T-helper 1 cell treated with Interleukin-12 subunit alpha and Interleukin-12 subunit beta and Interleukin-4 antibody, amounts not matched to agents 30 μg/mL and 1 μg/mL, for 36 hours (primary cell): ENCODE measurements at regions not wholly inside any gene's neighbourhood (a gene's known extent, or its start where the extent isn't known, plus 50 kb on each side); places are given as distances from the start of the nearest gene placed in this dataset.

ENCODE experiments used
- H3K27ac Mint-ChIP-seq: one replicate; pipeline ENCODE4 v1.8.0; 2021; ENCODE audit warnings: mild to moderate bottlenecking, mixed read lengths
- H3K27me3 Mint-ChIP-seq: one replicate; pipeline ENCODE4 v1.8.0; 2021; ENCODE audit warnings: low read depth, mixed read lengths
- H3K36me3 Mint-ChIP-seq: one replicate; pipeline ENCODE4 v1.8.0; 2021; ENCODE audit warnings: low read depth, mixed read lengths
- H3K4me1 Mint-ChIP-seq: one replicate; pipeline ENCODE4 v1.8.0; 2021; ENCODE audit warnings: low read depth, mixed read lengths
- H3K4me3 Mint-ChIP-seq: one replicate; pipeline ENCODE4 v1.8.0; 2021; ENCODE audit warnings: mild to moderate bottlenecking, moderate library complexity, mixed read lengths
- H3K9me3 Mint-ChIP-seq: one replicate; pipeline ENCODE4 v1.8.0; 2021; ENCODE audit warnings: mixed read lengths

- H3K27ac Mint-ChIP-seq, result peak overlapping the region; percentile 78
- peaks cover 10% of the 10 kb centered on the region for H3K9me3 Mint-ChIP-seq
- H3K4me3 Mint-ChIP-seq, result peak overlapping the region; percentile 71
- H3K27me3 Mint-ChIP-seq, result no peaks in the 10 kb centered on the region
- peaks cover 22% of the 10 kb centered on the region for H3K36me3 Mint-ChIP-seq
- peaks cover 68% of the 10 kb centered on the region for H3K4me1 Mint-ChIP-seq
Measured at GRCh38 chr11:128305588-128305987, 281.8 kb downstream of the ETS1 start.

- Mint-ChIP-seq H3K27me3 (no peaks in the 10 kb centered on the region), H3K4me3 (peak overlapping the region; percentile 71), H3K27ac (peak overlapping the region; percentile 78), H3K36me3 (peaks cover 19% of the 10 kb centered on the region), H3K9me3 (peaks cover 10% of the 10 kb centered on the region), H3K4me1 (peaks cover 64% of the 10 kb centered on the region)
Measured at GRCh38 chr11:128304666-128305485, 282.5 kb downstream of the ETS1 start.

GRCh38 chr11:128304116-128304515 lies 283.2 kb downstream of the ETS1 start:
- Mint-ChIP-seq H3K27ac (peak overlapping the region; percentile 78), H3K27me3 (no peaks in the 10 kb centered on the region), H3K4me1 (peaks cover 64% of the 10 kb centered on the region), H3K9me3 (peaks cover 10% of the 10 kb centered on the region), H3K36me3 (peaks cover 22% of the 10 kb centered on the region), H3K4me3 (peak overlapping the region; percentile 71)

GRCh38 chr11:128303383-128303782 lies 284.0 kb downstream of the ETS1 start:
- H3K4me3 Mint-ChIP-seq, result peak overlapping the region; percentile 49
- H3K27ac Mint-ChIP-seq, result peak overlapping the region; percentile 78
- peaks cover 66% of the 10 kb centered on the region for H3K4me1 Mint-ChIP-seq

GRCh38 chr11:128302425-128303186 lies 284.8 kb downstream of the ETS1 start:
- peaks cover 69% of the 10 kb centered on the region for H3K4me1 Mint-ChIP-seq
- H3K36me3 Mint-ChIP-seq, result peaks cover 17% of the 10 kb centered on the region

More at GRCh38 chr11:128303383-128303782, 284.0 kb downstream of the ETS1 start:
- peaks cover 18% of the 10 kb centered on the region for H3K36me3 Mint-ChIP-seq
- H3K27me3 Mint-ChIP-seq, result no peaks in the 10 kb centered on the region
- peaks cover 4% of the 10 kb centered on the region for H3K9me3 Mint-ChIP-seq

GRCh38 chr11:128301756-128302155 lies 285.6 kb downstream of the ETS1 start:
- Mint-ChIP-seq H3K4me1 (peaks cover 78% of the 10 kb centered on the region), H3K27ac (peak overlapping the region; percentile 78), H3K36me3 (peaks cover 18% of the 10 kb centered on the region), H3K27me3 (no peaks in the 10 kb centered on the region), H3K9me3 (peaks cover 3% of the 10 kb centered on the region), H3K4me3 (peak overlapping the region; percentile 88)

More at GRCh38 chr11:128302425-128303186, 284.8 kb downstream of the ETS1 start:
- Mint-ChIP-seq H3K27ac (peak overlapping the region; percentile 78), H3K4me3 (peak overlapping the region; percentile 88), H3K27me3 (no peaks in the 10 kb centered on the region), H3K9me3 (peaks cover 3% of the 10 kb centered on the region)

GRCh38 chr11:128300785-128301184 lies 286.6 kb downstream of the ETS1 start:
- Mint-ChIP-seq H3K4me3 (peak overlapping the region; percentile 41), H3K36me3 (peaks cover 13% of the 10 kb centered on the region), H3K9me3 (no peaks in the 10 kb centered on the region), H3K27me3 (no peaks in the 10 kb centered on the region), H3K27ac (peak overlapping the region; percentile 88), H3K4me1 (peaks cover 79% of the 10 kb centered on the region)

- Mint-ChIP-seq H3K9me3 (peaks cover 8% of the 10 kb centered on the region), H3K27ac (peak overlapping the region; percentile 88), H3K36me3 (peaks cover 21% of the 10 kb centered on the region), H3K27me3 (no peaks in the 10 kb centered on the region), H3K4me3 (peak overlapping the region; percentile 52), H3K4me1 (peaks cover 78% of the 10 kb centered on the region)
Measured at GRCh38 chr11:128299132-128299726, 288.1 kb downstream of the ETS1 start.

- H3K9me3 Mint-ChIP-seq, result peaks cover 8% of the 10 kb centered on the region
- peak overlapping the region; percentile 88 for H3K27ac Mint-ChIP-seq
- H3K4me1 Mint-ChIP-seq, result peaks cover 76% of the 10 kb centered on the region
- H3K36me3 Mint-ChIP-seq, result peaks cover 23% of the 10 kb centered on the region
- H3K4me3 Mint-ChIP-seq, result peak overlapping the region; percentile 52
- no peaks in the 10 kb centered on the region for H3K27me3 Mint-ChIP-seq
Measured at GRCh38 chr11:128298271-128298670, 289.1 kb downstream of the ETS1 start.

GRCh38 chr11:128297805-128298204 lies 289.6 kb downstream of the ETS1 start:
- Mint-ChIP-seq H3K36me3 (peaks cover 24% of the 10 kb centered on the region), H3K4me1 (peaks cover 76% of the 10 kb centered on the region), H3K27me3 (no peaks in the 10 kb centered on the region), H3K27ac (peak overlapping the region; percentile 88), H3K4me3 (peak overlapping the region; percentile 52), H3K9me3 (peaks cover 8% of the 10 kb centered on the region)

GRCh38 chr11:128297091-128297651 lies 290.2 kb downstream of the ETS1 start:
- H3K36me3 Mint-ChIP-seq, result peaks cover 25% of the 10 kb centered on the region
- H3K9me3 Mint-ChIP-seq, result peaks cover 8% of the 10 kb centered on the region
- H3K4me3 Mint-ChIP-seq, result peak overlapping the region; percentile 52
- H3K27me3 Mint-ChIP-seq, result no peaks in the 10 kb centered on the region
- H3K4me1 Mint-ChIP-seq, result peaks cover 81% of the 10 kb centered on the region
- peak overlapping the region; percentile 88 for H3K27ac Mint-ChIP-seq

- Mint-ChIP-seq H3K4me1 (peaks cover 92% of the 10 kb centered on the region), H3K36me3 (peaks cover 22% of the 10 kb centered on the region), H3K4me3 (no peak overlapping the region), H3K9me3 (peaks cover 8% of the 10 kb centered on the region), H3K27ac (peak overlapping the region; percentile 10), H3K27me3 (no peaks in the 10 kb centered on the region)
Measured at GRCh38 chr11:128294671-128295050, 292.7 kb downstream of the ETS1 start.

- Mint-ChIP-seq H3K4me1 (peaks cover 91% of the 10 kb centered on the region), H3K27me3 (no peaks in the 10 kb centered on the region), H3K36me3 (peaks cover 21% of the 10 kb centered on the region), H3K27ac (peak overlapping the region; percentile 17), H3K9me3 (peaks cover 8% of the 10 kb centered on the region), H3K4me3 (peak overlapping the region; percentile 3)
Measured at GRCh38 chr11:128294001-128294670, 293.2 kb downstream of the ETS1 start.

GRCh38 chr11:128291835-128292234 lies 295.5 kb downstream of the ETS1 start:
- Mint-ChIP-seq H3K27ac (peak overlapping the region; percentile 95), H3K4me3 (peak overlapping the region; percentile 91), H3K9me3 (peaks cover 8% of the 10 kb centered on the region), H3K36me3 (peaks cover 19% of the 10 kb centered on the region), H3K27me3 (no peaks in the 10 kb centered on the region), H3K4me1 (peaks cover 87% of the 10 kb centered on the region)
